Suprapubic skin (tissue), 4 donors: ENCODE measurements at regions not wholly inside any gene's neighbourhood (a gene's known extent, or its start where the extent isn't known, plus 50 kb on each side); places are given as distances from the start of the nearest gene placed in this dataset.
"Not testable (repeated sequence)": the region's sequence is repeated elsewhere in the genome, so short reads cannot be mapped to it uniquely, and the experiment has no call there.

ENCODE experiments used
- POLR2A ChIP-seq, 2 donors: fragments of 450-650 bp; IDR thresholded peaks; one replicate each; pipeline ENCODE4 v1.6.1; 2017; ENCODE audit warnings: antibody characterized with exemption in 2 of 2, mild to moderate bottlenecking in 2 of 2, moderate library complexity in 2 of 2
- POLR2AphosphoS5 ChIP-seq, 3 donors: sonication (generic); formaldehyde crosslinking; IDR thresholded peaks; one replicate each; pipeline ENCODE4 v1.6.1; 2017; ENCODE audit warnings: antibody characterized with exemption in 3 of 3
- TF ChIP-seq, protein P1 (sequence below), 2 donors: fragments of 200-600 bp in 1 of 2; fragments of 450-650 bp in 1 of 2; sonication (generic) in 1 of 2; IDR thresholded peaks; one replicate each; pipeline ENCODE4 v1.5.1; 2016 to 2019; ENCODE audit warnings: antibody characterized with exemption in 2 of 2, mild to moderate bottlenecking in 1 of 2, moderate library complexity in 1 of 2

DNA sequence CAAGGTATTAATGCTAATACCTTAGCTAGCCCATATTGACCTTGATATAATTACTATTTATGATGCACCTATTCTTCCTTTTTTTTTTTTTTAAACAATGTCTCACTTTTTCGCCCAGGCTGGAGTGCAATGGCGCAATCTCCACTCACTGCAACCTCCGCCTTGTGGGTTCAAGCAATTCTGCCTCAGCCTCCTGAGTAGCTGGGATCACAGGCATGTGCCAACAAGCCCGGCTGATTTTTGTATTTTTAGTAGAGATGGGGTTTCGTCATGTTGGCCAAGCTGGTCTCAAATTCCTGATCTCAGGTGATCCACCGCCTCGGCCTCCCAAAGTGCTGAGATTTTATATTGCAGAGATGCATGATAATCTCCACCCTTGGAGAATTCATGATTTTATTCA is 1028.0 kb downstream of the MAT2B start:
- not testable (repeated sequence) for TF ChIP-seq POLR2AphosphoS5, POLR2A (IDR thresholded peaks at IDR 0.05)
- TF ChIP-seq, protein P1, sequence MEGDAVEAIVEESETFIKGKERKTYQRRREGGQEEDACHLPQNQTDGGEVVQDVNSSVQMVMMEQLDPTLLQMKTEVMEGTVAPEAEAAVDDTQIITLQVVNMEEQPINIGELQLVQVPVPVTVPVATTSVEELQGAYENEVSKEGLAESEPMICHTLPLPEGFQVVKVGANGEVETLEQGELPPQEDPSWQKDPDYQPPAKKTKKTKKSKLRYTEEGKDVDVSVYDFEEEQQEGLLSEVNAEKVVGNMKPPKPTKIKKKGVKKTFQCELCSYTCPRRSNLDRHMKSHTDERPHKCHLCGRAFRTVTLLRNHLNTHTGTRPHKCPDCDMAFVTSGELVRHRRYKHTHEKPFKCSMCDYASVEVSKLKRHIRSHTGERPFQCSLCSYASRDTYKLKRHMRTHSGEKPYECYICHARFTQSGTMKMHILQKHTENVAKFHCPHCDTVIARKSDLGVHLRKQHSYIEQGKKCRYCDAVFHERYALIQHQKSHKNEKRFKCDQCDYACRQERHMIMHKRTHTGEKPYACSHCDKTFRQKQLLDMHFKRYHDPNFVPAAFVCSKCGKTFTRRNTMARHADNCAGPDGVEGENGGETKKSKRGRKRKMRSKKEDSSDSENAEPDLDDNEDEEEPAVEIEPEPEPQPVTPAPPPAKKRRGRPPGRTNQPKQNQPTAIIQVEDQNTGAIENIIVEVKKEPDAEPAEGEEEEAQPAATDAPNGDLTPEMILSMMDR (IDR thresholded peaks at IDR 0.05) = not testable (repeated sequence)
